Suprapubic skin (tissue), 4 donors: ENCODE measurements at regions not wholly inside any gene's neighbourhood (a gene's known extent, or its start where the extent isn't known, plus 50 kb on each side); places are given as distances from the start of the nearest gene placed in this dataset.

Experiments
- DNase-seq, 2 donors: peaks; one replicate each; pipeline ENCODE4 v3.0.0-alpha.2; 2019; ENCODE audit warnings: low spot score in 2 of 2
- H3K27ac ChIP-seq: fragments of 200-600 bp; sonication (generic); one replicate; pipeline ENCODE4 v1.5.1; 2019
- H3K27me3 ChIP-seq: fragments of 200-600 bp; sonication (generic); one replicate; pipeline ENCODE4 v1.5.1; 2019
- H3K36me3 ChIP-seq: fragments of 200-600 bp; sonication (generic); one replicate; pipeline ENCODE4 v1.5.1; 2019
- H3K4me1 ChIP-seq: fragments of 200-600 bp; sonication (generic); one replicate; pipeline ENCODE4 v1.5.1; 2019
- H3K4me3 ChIP-seq: fragments of 200-600 bp; sonication (generic); one replicate; pipeline ENCODE4 v1.5.1; 2019; ENCODE audit warnings: mild to moderate bottlenecking
- H3K9me3 ChIP-seq: fragments of 200-600 bp; sonication (generic); one replicate; pipeline ENCODE4 v1.5.1; 2019
- CTCF ChIP-seq, 2 donors: fragments of 200-600 bp in 1 of 2; fragments of 450-650 bp in 1 of 2; sonication (generic) in 1 of 2; IDR thresholded peaks; one replicate each; pipeline ENCODE4 v1.5.1; 2016 to 2019; ENCODE audit warnings: antibody characterized with exemption in 2 of 2, mild to moderate bottlenecking in 1 of 2, moderate library complexity in 1 of 2
- EP300 ChIP-seq: sonication (generic); formaldehyde crosslinking; IDR thresholded peaks from one replicate; pipeline ENCODE4 v1.6.1; 2017; ENCODE audit warnings: antibody characterized with exemption
- POLR2A ChIP-seq, 2 donors: fragments of 450-650 bp; IDR thresholded peaks; one replicate each; pipeline ENCODE4 v1.6.1; 2017; ENCODE audit warnings: antibody characterized with exemption in 2 of 2, mild to moderate bottlenecking in 2 of 2, moderate library complexity in 2 of 2
- POLR2AphosphoS5 ChIP-seq, 3 donors: sonication (generic); formaldehyde crosslinking; IDR thresholded peaks; one replicate each; pipeline ENCODE4 v1.6.1; 2017; ENCODE audit warnings: antibody characterized with exemption in 3 of 3
- WGBS: methylation state at CpG from one replicate; pipeline ENCODE4 v1.1.5; 2018; 5-methylcytosine and 5-hydroxymethylcytosine counted together

GRCh38 chr4:36841583-36842326 is 402.8 kb upstream of the NWD2 start:
- WGBS, result 76% methylated on average over 9 of the region's 9 CpGs
- no peaks in the 10 kb centered on the region for H3K4me1 ChIP-seq
- H3K27me3 ChIP-seq, result no peaks in the 10 kb centered on the region
- TF ChIP-seq EP300 (no peak), CTCF (IDR thresholded peaks at IDR 0.05) (no peak), POLR2A (IDR thresholded peaks at IDR 0.05) (no peak), POLR2AphosphoS5 (IDR thresholded peaks at IDR 0.05) (no peak)
- no peaks in the 10 kb centered on the region for H3K36me3 ChIP-seq
- H3K4me3 ChIP-seq, result no peak overlapping the region
- DNase-seq, result no peak
- no peak overlapping the region for H3K27ac ChIP-seq
- H3K9me3 ChIP-seq, result no peaks in the 10 kb centered on the region

- Histone ChIP-seq H3K4me3 (no peak overlapping the region), H3K4me1 (no peaks in the 10 kb centered on the region), H3K36me3 (no peaks in the 10 kb centered on the region), H3K27me3 (no peaks in the 10 kb centered on the region), H3K9me3 (no peaks in the 10 kb centered on the region), H3K27ac (no peak overlapping the region)
- TF ChIP-seq EP300 (no peak), POLR2A (IDR thresholded peaks at IDR 0.05) (no peak), CTCF (IDR thresholded peaks at IDR 0.05) (no peak), POLR2AphosphoS5 (IDR thresholded peaks at IDR 0.05) (no peak)
- DNase-seq, result no peak
Measured at GRCh38 chr4:36844448-36844847, 400.1 kb upstream of the NWD2 start.

GRCh38 chr4:36852856-36853255 is 391.7 kb upstream of the NWD2 start:
- no peaks in the 10 kb centered on the region for H3K4me1 ChIP-seq
- DNase-seq, result no peak
- TF ChIP-seq POLR2AphosphoS5 (IDR thresholded peaks at IDR 0.05) (no peak), EP300 (no peak), CTCF (IDR thresholded peaks at IDR 0.05) (no peak), POLR2A (IDR thresholded peaks at IDR 0.05) (no peak)
- WGBS, result 42% methylated on average over 4 of the region's 4 CpGs
- no peak overlapping the region for H3K27ac ChIP-seq
- no peaks in the 10 kb centered on the region for H3K27me3 ChIP-seq
- peaks cover under 1% of the 10 kb centered on the region for H3K9me3 ChIP-seq
- H3K36me3 ChIP-seq, result no peaks in the 10 kb centered on the region
- no peak overlapping the region for H3K4me3 ChIP-seq

GRCh38 chr4:36854554-36854953 is 390.0 kb upstream of the NWD2 start:
- 61% methylated on average over 5 of the region's 5 CpGs for WGBS
- no peak for DNase-seq
- no peak overlapping the region for H3K4me3 ChIP-seq
- peaks cover 4% of the 10 kb centered on the region for H3K9me3 ChIP-seq
- no peaks in the 10 kb centered on the region for H3K27me3 ChIP-seq
- TF ChIP-seq POLR2A (IDR thresholded peaks at IDR 0.05) (no peak), POLR2AphosphoS5 (IDR thresholded peaks at IDR 0.05) (no peak), EP300 (no peak), CTCF (IDR thresholded peaks at IDR 0.05) (no peak)
- no peaks in the 10 kb centered on the region for H3K36me3 ChIP-seq
- no peak overlapping the region for H3K27ac ChIP-seq
- H3K4me1 ChIP-seq, result no peaks in the 10 kb centered on the region

- Histone ChIP-seq H3K27me3 (no peaks in the 10 kb centered on the region), H3K4me3 (no peak overlapping the region), H3K36me3 (no peaks in the 10 kb centered on the region), H3K27ac (no peak overlapping the region), H3K9me3 (no peaks in the 10 kb centered on the region), H3K4me1 (no peaks in the 10 kb centered on the region)
- 82% methylated on average over 2 of the region's 2 CpGs for WGBS
- DNase-seq, result no peak
- TF ChIP-seq POLR2A (IDR thresholded peaks at IDR 0.05) (no peak), POLR2AphosphoS5 (IDR thresholded peaks at IDR 0.05) (no peak), EP300 (no peak), CTCF (IDR thresholded peaks at IDR 0.05) (no peak)
Measured at GRCh38 chr4:36863601-36864000, 380.9 kb upstream of the NWD2 start.
